Esophagus muscularis mucosa (tissue), 4 donors: ENCODE measurements at regions not wholly inside any gene's neighbourhood (a gene's known extent, or its start where the extent isn't known, plus 50 kb on each side); places are given as distances from the start of the nearest gene placed in this dataset.

Source experiments
- CTCF ChIP-seq, 3 experiments: fragments of 200-600 bp in 2 of 3; fragments of 450-650 bp in 1 of 3; sonication (generic) in 2 of 3; IDR thresholded peaks; one replicate each; pipeline ENCODE4 v1.5.1; 2017 to 2019; ENCODE audit warnings: antibody characterized with exemption in 3 of 3, mild to moderate bottlenecking in 2 of 3, moderate library complexity in 1 of 3
- EP300 ChIP-seq: sonication (generic); formaldehyde crosslinking; IDR thresholded peaks from one replicate; pipeline ENCODE4 v1.6.1; 2017; ENCODE audit warnings: antibody characterized with exemption
- POLR2A ChIP-seq: fragments of 450-650 bp; IDR thresholded peaks from one replicate; pipeline ENCODE4 v1.6.1; 2017; ENCODE audit warnings: antibody characterized with exemption, moderate library complexity, mild to moderate bottlenecking, low read depth
- POLR2AphosphoS5 ChIP-seq, 2 donors: sonication (generic); formaldehyde crosslinking; IDR thresholded peaks; one replicate each; pipeline ENCODE4 v1.6.1; 2017; ENCODE audit warnings: antibody characterized with exemption in 2 of 2

GRCh38 chr19:27580906-27581305 lies 1632.0 kb downstream of the UQCRFS1 start:
- TF ChIP-seq POLR2AphosphoS5 (IDR thresholded peaks at IDR 0.05) (no peak), POLR2A (no peak), CTCF (IDR thresholded peaks at IDR 0.05) (no peak), EP300 (no peak)
